ENCODE measurements at regions not wholly inside any gene's neighbourhood (a gene's known extent, or its start where the extent isn't known, plus 50 kb on each side); places are given as distances from the start of the nearest gene placed in this dataset.
"Not testable (repeated sequence)": the region's sequence is repeated elsewhere in the genome, so short reads cannot be mapped to it uniquely, and the experiment has no call there.

DNA sequence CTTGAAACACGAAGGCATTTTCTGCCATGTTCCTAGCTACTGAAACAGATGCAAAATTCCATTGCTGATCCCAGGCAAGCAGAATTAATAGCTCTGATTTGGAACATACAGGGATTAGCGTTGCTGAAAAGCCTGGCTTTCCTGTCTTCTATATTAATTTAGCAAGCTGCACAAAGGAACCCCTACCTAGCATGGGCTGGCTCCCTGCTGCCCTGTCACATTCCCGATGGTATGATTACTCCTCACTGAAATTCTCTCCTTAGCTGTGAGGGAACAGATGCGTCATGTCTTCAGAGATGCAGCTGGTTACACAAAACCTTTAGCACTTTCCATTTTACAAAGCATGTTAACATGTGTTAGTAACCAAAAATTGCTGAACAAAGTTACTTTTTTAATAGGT is 878.9 kb downstream of the TYW1 start:
- H3K9me3 Mint-ChIP-seq: peaks cover 30% of the 10 kb centered on the region
- no peaks in the 10 kb centered on the region for H3K27me3 Mint-ChIP-seq
- peaks cover 1% of the 10 kb centered on the region for H3K36me3 Mint-ChIP-seq (ENCODE audit: insufficient read depth)
- no peaks in the 10 kb centered on the region for H3K4me1 Mint-ChIP-seq
- DNase-seq (ENCODE audit: low spot score in 2 of 2): no peak
- H3K27ac Mint-ChIP-seq (ENCODE audit: low read depth): no peak overlapping the region
- ATAC-seq (replicated peaks; ENCODE audit: extremely low read depth, poor library complexity, severe bottlenecking): no peak
- no peak overlapping the region for H3K4me3 Mint-ChIP-seq

DNA sequence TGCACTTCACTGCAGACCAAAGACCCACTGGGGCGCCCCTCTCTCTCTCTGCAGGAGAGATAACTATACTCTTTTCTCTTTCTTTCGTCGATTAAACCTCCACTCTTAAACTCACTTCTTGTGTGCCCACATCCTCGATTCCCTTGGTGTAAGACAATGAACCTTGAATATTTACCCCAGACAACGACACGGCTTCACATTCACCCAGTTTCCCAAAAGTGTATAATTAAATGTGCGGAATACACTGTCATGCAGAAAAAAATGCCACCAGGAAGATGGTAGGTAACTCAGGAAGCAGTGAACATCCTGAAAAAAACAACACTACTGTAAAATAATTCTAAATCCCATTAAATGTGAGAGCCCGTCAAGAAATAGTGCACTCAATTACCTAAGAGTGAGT is 882.2 kb downstream of the TYW1 start:
- Mint-ChIP-seq H3K27ac (ENCODE audit: low read depth) (no peak overlapping the region), H3K4me3 (no peak overlapping the region), H3K36me3 (ENCODE audit: insufficient read depth) (peaks cover 1% of the 10 kb centered on the region), H3K27me3 (no peaks in the 10 kb centered on the region), H3K4me1 (no peaks in the 10 kb centered on the region), H3K9me3 (peaks cover 27% of the 10 kb centered on the region)
- no peak for ATAC-seq (replicated peaks; ENCODE audit: extremely low read depth, poor library complexity, severe bottlenecking)
- DNase-seq (ENCODE audit: low spot score in 2 of 2): no peak

DNA sequence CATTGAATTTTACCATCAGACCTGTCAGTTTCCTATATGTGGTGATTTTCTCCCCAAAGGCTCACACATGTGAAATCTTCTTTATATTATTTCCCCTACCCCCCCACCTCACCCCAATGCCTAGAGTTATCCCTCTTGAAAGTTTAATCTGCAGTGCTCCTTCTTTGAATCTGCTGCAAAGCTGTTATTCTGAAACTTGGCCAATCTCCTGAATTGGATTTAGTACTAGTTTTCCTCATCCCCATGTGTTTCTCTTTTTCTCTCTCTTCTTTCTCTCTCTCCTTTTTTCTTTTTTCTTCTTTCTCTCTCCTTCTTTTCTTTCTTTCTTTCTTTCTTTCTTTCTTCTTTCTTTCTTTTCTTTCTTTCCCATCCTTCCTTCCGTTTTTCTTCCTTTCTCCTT is 886.2 kb downstream of the TYW1 start:
- no peak for ATAC-seq (replicated peaks; ENCODE audit: extremely low read depth, poor library complexity, severe bottlenecking)
- Mint-ChIP-seq H3K27ac (ENCODE audit: low read depth) (no peak overlapping the region), H3K36me3 (ENCODE audit: insufficient read depth) (no peaks in the 10 kb centered on the region), H3K4me1 (no peaks in the 10 kb centered on the region), H3K27me3 (no peaks in the 10 kb centered on the region), H3K4me3 (no peak overlapping the region), H3K9me3 (peaks cover 27% of the 10 kb centered on the region)
- DNase-seq (ENCODE audit: low spot score in 2 of 2): no peak

DNA sequence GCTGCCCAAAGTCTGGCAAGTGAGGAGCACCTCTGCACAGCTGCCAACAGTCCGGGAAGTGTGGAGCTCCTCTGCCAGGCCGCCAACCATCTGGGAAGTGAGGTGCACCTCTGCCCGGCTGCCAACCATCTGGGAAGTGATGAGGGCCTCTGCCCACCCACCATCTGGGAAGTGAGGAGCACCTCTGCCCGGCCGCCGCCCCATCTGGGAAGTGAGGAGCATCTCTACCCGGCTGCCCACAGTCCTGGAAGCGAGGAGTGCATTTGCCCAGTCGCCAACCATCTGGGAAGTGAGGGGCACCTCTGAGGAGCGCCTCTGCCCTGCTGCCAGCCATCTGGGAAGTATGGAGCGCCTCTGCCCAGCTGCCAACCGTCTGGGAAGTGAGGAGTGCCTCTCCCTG is 893.7 kb downstream of the TYW1 start:
- Mint-ChIP-seq H3K36me3 (ENCODE audit: insufficient read depth) (no peaks in the 10 kb centered on the region), H3K4me1 (no peaks in the 10 kb centered on the region), H3K27me3 (no peaks in the 10 kb centered on the region), H3K4me3 (no peak overlapping the region), H3K9me3 (peaks cover 7% of the 10 kb centered on the region), H3K27ac (ENCODE audit: low read depth) (no peak overlapping the region)
- DNase-seq (ENCODE audit: low spot score in 2 of 2): no peak
- ATAC-seq (replicated peaks; ENCODE audit: extremely low read depth, poor library complexity, severe bottlenecking): no peak

DNA sequence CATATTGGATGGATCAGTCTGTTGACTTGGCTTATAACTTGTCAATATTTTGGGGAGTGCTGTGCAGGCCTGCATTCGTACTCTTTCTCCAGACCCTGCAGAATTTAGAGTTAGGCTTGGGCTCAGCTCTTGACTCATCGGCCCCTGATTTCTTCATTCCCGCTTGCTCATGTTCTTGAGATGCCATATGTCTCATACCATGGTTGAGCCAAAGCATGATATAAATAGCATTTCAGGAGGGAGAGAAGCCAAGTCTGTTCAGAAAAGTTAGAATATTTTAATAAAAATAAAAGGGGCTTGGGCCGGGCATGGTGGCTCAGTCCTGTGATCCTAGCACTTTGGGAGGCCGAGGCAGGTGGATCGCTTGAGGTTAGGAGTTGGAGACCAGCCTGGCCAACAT is 898.1 kb downstream of the TYW1 start:
- no peak for ATAC-seq (replicated peaks; ENCODE audit: extremely low read depth, poor library complexity, severe bottlenecking)
- Mint-ChIP-seq H3K27ac (ENCODE audit: low read depth) (no peak overlapping the region), H3K36me3 (ENCODE audit: insufficient read depth) (no peaks in the 10 kb centered on the region), H3K4me1 (no peaks in the 10 kb centered on the region), H3K27me3 (no peaks in the 10 kb centered on the region), H3K9me3 (peaks cover 12% of the 10 kb centered on the region), H3K4me3 (no peak overlapping the region)
- no peak for DNase-seq (ENCODE audit: low spot score in 2 of 2)

DNA sequence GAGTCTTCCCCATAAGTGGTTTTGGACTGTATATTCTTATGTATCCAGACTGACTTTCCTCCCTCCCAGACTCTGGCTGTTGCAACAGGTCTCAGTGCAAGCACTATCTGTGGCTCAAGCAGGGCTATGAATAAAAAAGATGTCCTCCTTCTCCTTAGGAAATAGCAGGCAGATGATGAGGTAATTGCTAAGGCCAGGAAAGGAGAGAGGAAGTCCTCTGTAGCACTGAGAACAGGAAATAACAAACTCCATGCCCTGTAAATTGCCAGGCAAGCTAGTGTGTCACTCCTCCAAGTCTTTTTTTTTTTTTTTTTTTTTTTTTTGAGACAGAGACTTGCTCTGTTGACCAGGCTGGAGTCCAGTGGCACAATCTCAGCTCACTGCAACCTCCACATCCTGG is 900.1 kb downstream of the TYW1 start:
- Mint-ChIP-seq H3K27me3 (no peaks in the 10 kb centered on the region), H3K4me1 (no peaks in the 10 kb centered on the region), H3K36me3 (ENCODE audit: insufficient read depth) (no peaks in the 10 kb centered on the region), H3K27ac (ENCODE audit: low read depth) (no peak overlapping the region), H3K9me3 (peaks cover 17% of the 10 kb centered on the region), H3K4me3 (no peak overlapping the region)
- DNase-seq (ENCODE audit: low spot score in 2 of 2) (no peak), ATAC-seq (replicated peaks; ENCODE audit: extremely low read depth, poor library complexity, severe bottlenecking) (no peak)

DNA sequence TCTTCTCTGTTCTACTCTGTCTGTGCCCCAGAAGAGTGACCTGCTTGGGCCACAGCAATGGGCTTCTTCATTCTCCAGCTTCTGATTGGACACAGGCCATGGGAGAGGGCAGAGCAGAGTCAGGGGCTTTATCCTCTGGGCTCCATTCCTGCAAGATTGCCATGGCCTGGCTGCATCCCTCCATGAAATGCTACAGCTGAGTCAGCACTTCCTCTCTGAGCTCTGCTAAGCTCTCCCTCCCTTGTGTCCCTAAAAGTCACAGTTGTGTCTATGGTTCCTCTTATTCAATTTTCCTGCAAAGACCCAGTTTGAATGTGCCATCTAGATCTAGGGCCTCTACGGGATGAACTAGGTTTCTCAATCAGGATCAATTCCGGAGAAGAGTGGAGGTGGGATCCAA is 903.8 kb downstream of the TYW1 start:
- Mint-ChIP-seq H3K4me1 (no peaks in the 10 kb centered on the region), H3K4me3 (no peak overlapping the region), H3K27ac (ENCODE audit: low read depth) (no peak overlapping the region), H3K27me3 (no peaks in the 10 kb centered on the region), H3K9me3 (peaks cover 22% of the 10 kb centered on the region), H3K36me3 (ENCODE audit: insufficient read depth) (no peaks in the 10 kb centered on the region)
- DNase-seq (ENCODE audit: low spot score in 2 of 2) (no peak), ATAC-seq (replicated peaks; ENCODE audit: extremely low read depth, poor library complexity, severe bottlenecking) (no peak)

DNA sequence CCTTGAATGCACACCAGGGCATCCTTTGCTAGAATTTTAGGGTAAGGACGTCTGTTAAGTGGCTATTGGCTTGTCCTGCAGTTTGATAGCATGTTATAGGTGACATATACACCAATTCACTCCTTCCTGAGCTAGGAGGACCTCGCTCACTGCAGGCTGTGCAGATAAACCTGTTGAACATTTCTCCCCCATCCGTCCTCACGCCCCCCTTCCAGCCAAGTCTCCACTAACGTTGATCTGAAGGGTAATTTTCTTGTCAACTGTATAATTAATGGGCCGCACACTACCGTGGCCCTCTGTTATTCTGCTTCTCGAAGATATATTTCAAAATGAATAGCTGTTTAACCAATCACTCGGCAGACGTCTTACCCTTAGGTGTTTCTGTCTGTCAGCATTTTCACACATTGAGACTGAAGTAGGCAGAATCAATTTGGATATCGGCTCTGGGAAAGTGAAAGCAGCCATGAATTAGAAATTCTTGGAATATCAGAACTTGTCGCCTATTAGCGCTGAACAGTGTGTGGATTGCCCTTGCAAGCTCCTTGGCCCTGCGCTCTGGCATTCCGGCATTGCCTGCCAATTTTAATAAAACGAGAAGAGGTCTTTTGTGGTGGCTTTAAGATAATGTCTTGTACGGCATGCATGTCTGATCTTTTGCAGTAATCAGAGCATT is 905.3 kb downstream of the TYW1 start:
- H3K4me1 Mint-ChIP-seq: no peaks in the 10 kb centered on the region
- ATAC-seq (replicated peaks; ENCODE audit: extremely low read depth, poor library complexity, severe bottlenecking) (no peak), DNase-seq (ENCODE audit: low spot score in 2 of 2) (no peak)
- no peaks in the 10 kb centered on the region for H3K36me3 Mint-ChIP-seq (ENCODE audit: insufficient read depth)
- no peaks in the 10 kb centered on the region for H3K27me3 Mint-ChIP-seq
- peaks cover 25% of the 10 kb centered on the region for H3K9me3 Mint-ChIP-seq
- H3K4me3 Mint-ChIP-seq: no peak overlapping the region
- H3K27ac Mint-ChIP-seq (ENCODE audit: low read depth): no peak overlapping the region

DNA sequence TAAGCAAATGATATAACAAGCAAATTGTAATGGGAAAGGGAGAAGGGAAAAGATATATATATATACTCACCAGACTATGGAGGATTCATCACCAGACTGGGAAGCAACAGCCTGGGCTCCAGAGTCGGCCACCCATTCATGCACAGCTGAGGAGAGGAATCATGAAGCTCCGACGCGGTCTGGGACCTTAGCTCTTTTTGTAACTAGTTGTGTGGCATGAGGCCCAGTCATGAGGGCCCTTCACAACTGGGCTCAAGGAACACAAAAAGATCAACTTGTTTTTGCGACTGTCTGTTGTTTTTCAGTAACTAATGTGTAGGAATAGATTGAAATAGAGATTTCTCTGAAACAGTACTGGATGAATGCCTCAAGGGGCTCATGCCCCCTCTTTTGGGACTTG is 911.2 kb downstream of the TYW1 start:
- peaks cover 28% of the 10 kb centered on the region for H3K9me3 Mint-ChIP-seq
- ATAC-seq (replicated peaks; ENCODE audit: extremely low read depth, poor library complexity, severe bottlenecking): no peak
- H3K4me3 Mint-ChIP-seq: no peak overlapping the region
- DNase-seq (ENCODE audit: low spot score in 2 of 2): no peak
- no peaks in the 10 kb centered on the region for H3K4me1 Mint-ChIP-seq
- H3K36me3 Mint-ChIP-seq (ENCODE audit: insufficient read depth): no peaks in the 10 kb centered on the region
- no peak overlapping the region for H3K27ac Mint-ChIP-seq (ENCODE audit: low read depth)
- no peaks in the 10 kb centered on the region for H3K27me3 Mint-ChIP-seq

DNA sequence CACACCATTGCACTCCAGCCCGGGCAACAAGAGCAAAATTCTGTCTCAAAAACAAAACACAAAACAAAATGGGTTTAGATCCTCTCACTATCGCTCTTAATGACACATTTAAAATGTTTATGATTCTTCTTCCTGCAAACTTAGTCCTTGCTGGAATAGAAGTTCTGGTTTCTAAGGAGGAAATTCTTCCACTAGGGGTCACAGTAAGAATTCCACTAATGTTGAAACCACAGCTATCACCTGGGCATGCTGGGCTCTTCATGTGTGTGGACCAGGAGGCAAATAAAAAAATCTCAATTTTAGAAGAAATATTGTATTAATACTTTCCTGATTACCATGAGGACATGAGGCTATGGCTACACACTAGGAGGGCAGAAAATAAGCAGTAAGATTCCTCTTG is 915.8 kb downstream of the TYW1 start:
- Mint-ChIP-seq H3K4me3 (no peak overlapping the region), H3K27ac (ENCODE audit: low read depth) (no peak overlapping the region), H3K27me3 (no peaks in the 10 kb centered on the region), H3K36me3 (ENCODE audit: insufficient read depth) (no peaks in the 10 kb centered on the region), H3K4me1 (no peaks in the 10 kb centered on the region), H3K9me3 (peaks cover 11% of the 10 kb centered on the region)
- ATAC-seq (replicated peaks; ENCODE audit: extremely low read depth, poor library complexity, severe bottlenecking) (no peak), DNase-seq (ENCODE audit: low spot score in 2 of 2) (no peak)

DNA sequence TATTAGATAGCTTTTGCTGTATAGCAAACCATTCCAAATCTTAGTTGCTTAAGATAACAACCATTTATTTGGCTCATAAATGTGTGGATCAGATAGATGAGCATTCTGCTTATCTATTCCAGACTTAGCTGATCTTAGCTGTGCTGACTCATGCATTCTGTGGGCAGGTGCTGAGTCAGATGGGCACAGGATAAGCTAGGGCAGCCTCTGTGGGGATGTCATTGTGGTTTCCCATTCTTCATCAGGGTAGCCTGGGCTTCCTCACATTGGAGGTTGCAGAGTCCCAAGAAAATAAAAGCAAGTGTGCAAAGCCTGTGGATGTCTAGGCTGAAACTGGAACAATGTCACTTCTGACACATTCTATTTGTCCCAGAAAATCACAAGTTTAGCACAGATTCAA is 917.0 kb downstream of the TYW1 start:
- DNase-seq (ENCODE audit: low spot score in 2 of 2) (no peak), ATAC-seq (replicated peaks; ENCODE audit: extremely low read depth, poor library complexity, severe bottlenecking) (no peak)
- Mint-ChIP-seq H3K4me1 (peaks cover 6% of the 10 kb centered on the region), H3K9me3 (peaks cover 17% of the 10 kb centered on the region), H3K27me3 (no peaks in the 10 kb centered on the region), H3K4me3 (no peak overlapping the region), H3K27ac (ENCODE audit: low read depth) (no peak overlapping the region), H3K36me3 (ENCODE audit: insufficient read depth) (no peaks in the 10 kb centered on the region)

DNA sequence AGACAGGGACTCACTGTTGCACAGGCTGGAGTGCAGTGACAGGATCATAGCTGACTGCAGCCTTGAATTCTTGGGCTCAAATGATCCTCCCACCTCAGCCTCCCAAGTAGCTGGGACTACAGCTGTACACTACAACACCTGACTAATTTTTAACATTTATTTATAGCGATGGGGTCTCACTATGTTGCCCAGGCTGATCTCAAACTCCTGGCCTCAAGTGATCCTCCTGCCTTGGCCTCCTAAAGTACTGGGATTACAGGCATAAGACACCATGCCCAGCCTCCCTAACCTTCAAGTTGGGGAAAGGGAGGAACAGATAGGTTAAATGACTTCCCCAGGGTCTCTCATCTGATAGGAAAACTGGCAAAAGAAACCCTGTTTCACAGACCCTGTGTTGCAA is 919.5 kb downstream of the TYW1 start:
- DNase-seq (ENCODE audit: low spot score in 2 of 2); H3K27ac Mint-ChIP-seq (ENCODE audit: low read depth); H3K36me3 Mint-ChIP-seq (ENCODE audit: insufficient read depth); H3K27me3 Mint-ChIP-seq; H3K4me1 Mint-ChIP-seq; H3K4me3 Mint-ChIP-seq; ATAC-seq (replicated peaks; ENCODE audit: extremely low read depth, poor library complexity, severe bottlenecking); H3K9me3 Mint-ChIP-seq: not testable (repeated sequence)

DNA sequence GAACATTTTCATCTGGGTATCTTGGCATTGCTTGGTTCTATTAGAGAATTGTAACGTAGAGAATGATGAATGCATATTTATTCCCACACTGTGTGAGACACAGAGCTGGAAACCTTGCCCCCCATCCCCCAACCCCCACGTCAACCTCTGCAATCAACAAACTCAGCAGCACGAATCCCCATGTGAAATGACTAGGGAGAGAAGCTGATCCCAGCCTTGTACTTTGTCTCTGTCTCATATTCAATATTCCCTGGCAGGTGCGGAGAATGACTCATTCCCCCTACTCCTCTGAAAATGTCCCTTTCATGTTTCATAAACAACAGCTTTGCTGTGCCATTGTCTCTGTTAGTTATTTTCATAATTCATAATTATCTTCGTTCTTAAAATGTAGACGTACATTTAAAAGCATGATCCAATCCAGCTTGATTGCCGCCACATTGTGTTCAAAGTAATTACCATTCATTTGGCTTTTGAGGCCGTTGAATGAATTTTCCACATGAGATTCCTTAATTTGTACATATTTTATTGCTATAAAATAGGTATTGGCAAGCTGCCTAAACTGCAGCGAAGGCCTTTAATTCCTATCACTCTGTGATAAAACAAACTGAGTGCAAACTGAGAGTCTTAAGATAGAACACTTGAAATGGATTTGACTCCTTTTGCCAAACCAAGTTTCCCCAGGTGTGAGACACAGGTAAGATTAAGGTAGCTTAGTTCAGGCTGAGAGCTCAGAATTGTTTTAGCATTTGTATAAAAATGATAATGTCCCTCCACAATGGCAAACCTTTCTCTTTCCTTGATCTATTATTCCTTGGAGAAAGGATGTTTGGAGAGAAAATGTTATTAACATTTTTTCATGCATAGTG is 920.2 kb downstream of the TYW1 start:
- no peaks in the 10 kb centered on the region for H3K27me3 Mint-ChIP-seq
- ATAC-seq (replicated peaks; ENCODE audit: extremely low read depth, poor library complexity, severe bottlenecking) (no peak), DNase-seq (ENCODE audit: low spot score in 2 of 2) (no peak)
- peaks cover 6% of the 10 kb centered on the region for H3K9me3 Mint-ChIP-seq
- H3K4me3 Mint-ChIP-seq: no peak overlapping the region
- H3K4me1 Mint-ChIP-seq: peaks cover 6% of the 10 kb centered on the region
- no peaks in the 10 kb centered on the region for H3K36me3 Mint-ChIP-seq (ENCODE audit: insufficient read depth)
- no peak overlapping the region for H3K27ac Mint-ChIP-seq (ENCODE audit: low read depth)

Data from central memory CD8-positive, alpha-beta T cell (primary cell).